Fibroblast of upper back skin (primary cell): ENCODE measurements at regions not wholly inside any gene's neighbourhood (a gene's known extent, or its start where the extent isn't known, plus 50 kb on each side); places are given as distances from the start of the nearest gene placed in this dataset.
"Not testable (repeated sequence)": the region's sequence is repeated elsewhere in the genome, so short reads cannot be mapped to it uniquely, and the experiment has no call there.

Experiments
- DNase-seq: peaks from one replicate; pipeline ENCODE4 v3.0.0-alpha.2; 2013

GRCh38 chr4:124978536-124978935 is 266.0 kb upstream of the ANKRD50 start:
- not testable (repeated sequence) for DNase-seq

DNA sequence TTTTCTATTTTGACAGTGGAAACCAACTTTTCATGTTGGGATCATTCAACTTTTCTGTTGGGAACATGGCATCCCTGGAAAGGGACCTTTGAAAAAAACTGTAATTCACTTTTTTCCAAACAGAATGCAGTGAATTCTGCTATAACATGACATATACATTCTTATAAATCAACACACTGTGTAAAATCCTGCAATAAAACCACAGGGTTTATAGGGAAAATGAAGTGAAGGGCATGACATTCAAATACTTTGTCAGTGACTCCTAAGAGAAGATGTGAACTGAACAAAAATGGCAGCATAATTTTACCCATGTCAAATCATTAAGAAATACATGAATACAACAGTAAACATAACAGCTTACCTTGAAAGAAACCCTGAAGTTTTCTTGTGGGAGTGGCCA is 264.5 kb upstream of the ANKRD50 start:
- DNase-seq: peak; percentile 58

DNA sequence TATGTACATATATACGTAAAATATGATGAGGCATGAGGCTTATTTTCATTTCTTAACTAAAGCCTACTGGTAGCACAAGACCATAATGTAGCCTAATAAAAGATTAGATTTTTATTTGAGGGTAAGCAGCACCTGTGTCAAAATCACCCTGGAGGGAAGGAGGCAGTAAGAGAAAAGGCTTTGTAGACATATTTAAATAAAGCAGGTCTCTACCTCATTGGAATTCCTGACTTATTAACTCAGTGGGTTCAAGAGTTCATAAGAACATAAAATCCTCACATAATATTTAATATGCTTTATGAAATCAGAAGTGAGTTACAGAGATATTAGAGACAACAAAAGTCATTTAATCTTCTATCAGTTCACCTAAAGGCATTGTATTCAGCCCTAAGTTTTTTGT is 261.6 kb upstream of the ANKRD50 start:
- no peak for DNase-seq

GRCh38 chr4:124973716-124974115 is 261.2 kb upstream of the ANKRD50 start:
- DNase-seq: peak; percentile 20

GRCh38 chr4:124970011-124970410 is 257.5 kb upstream of the ANKRD50 start:
- DNase-seq: peak; percentile 81

GRCh38 chr4:124965497-124965891 is 253.0 kb upstream of the ANKRD50 start:
- no peak for DNase-seq

DNA sequence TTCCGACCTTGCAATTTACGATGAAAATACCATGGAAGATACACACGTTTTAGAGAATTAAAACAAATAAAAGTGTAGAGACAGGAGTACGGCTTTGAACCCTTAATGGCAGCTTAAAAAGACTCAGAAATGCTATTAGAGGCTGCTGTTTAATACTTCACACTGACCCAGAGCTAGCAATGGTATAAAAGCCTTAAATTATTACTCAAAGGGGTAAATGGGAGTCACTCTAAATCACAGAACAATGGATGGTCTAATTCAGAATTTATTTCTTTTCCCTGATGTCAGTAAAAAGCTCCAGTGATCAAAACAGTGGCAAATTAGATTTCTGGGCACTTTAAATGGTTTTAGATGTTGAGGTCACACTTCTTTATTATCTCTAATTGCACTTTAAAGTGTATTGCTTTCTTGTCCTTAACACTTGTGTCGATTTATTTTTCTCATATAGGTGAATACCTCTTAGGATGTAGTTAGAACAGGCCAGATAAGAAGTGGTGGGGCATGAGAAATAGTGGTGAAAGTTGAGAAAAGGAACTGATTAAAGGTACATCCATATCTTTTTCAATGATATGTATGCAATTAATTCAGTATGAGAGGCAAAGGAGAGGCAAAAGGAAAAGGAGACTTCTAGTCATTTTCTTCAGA is 252.4 kb upstream of the ANKRD50 start:
- DNase-seq: no peak

GRCh38 chr4:124964251-124964650 is 251.7 kb upstream of the ANKRD50 start:
- no peak for DNase-seq

- no peak for DNase-seq
These were observed 248.7 kb upstream of the ANKRD50 start for GRCh38 chr4:124961138-124961750.

DNA sequence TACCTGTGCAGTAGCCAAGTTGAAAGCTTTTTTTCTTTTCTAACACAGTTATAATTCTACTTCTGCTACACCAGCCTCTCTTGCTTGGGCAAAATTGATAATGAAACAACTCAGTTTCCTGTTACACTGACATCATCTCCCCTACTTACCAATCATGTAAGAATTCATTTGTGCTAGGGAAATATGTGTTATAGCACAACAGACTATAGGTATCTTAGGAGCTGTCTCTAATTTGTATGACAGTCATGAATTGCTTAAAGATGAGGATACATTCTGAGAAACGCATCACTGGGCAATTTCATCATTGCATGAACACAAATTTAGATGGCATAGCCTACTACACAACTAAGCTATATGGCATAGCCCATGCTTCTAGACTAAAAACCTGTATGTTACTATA is 246.3 kb upstream of the ANKRD50 start:
- no peak for DNase-seq

DNA sequence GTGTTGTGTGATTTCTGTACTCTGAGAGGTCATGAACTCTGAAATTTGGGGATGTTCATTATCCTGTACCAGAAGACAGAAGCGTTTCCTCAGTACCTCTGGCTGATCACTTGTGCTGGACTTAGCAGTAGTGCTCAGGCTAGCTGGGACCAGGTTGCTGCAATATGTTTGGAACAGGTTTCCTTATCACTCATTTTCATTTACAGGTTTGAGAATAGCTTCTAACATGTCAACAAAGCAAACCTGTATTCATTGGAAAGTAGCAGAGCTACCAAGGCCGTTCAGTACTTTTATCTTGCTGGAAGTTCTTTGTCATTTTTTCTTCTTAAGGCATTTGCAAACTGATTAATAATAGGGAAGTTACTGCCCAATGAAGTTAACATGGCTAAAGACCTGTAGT is 242.9 kb upstream of the ANKRD50 start:
- no peak for DNase-seq

GRCh38 chr4:124954046-124954445 is 241.5 kb upstream of the ANKRD50 start:
- DNase-seq: no peak

GRCh38 chr4:124953486-124953885 is 241.0 kb upstream of the ANKRD50 start:
- DNase-seq: no peak

- peak; percentile 91 for DNase-seq
These were observed 240.5 kb upstream of the ANKRD50 start for GRCh38 chr4:124953061-124953460.

- DNase-seq: no peak
These were observed 240.1 kb upstream of the ANKRD50 start for GRCh38 chr4:124952601-124953000.

GRCh38 chr4:124948976-124949597 is 236.6 kb upstream of the ANKRD50 start:
- peak; percentile 58 for DNase-seq

DNA sequence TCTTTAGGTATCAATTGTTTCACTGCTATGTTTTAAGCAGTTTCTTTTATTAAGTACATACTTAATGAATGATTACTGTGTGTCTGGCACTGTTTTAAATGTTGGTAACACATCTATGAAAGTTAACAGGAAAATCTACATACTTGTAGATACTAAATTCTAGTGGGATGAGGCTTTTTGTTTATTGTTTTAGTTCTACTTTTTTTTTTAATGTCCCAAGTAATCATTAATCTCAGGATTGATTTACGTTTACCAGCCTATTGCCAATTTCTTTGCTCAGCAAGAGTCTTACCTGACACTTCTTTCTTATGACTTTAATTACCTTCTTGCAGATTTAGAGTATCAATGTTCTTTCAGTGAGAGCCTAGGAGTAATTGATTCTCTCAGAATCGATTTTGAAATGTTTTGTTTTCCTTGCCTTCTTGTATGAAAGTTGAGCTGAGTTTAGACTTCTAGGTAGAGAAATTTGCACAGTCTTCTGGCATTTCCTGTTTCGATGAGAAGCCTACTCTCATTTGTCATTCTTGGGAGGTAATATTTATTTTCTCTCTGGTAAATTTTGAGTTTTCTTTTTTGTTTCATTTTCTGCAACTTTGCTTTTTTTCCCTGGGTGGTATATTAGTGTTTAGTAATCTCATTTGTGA is 235.2 kb upstream of the ANKRD50 start:
- DNase-seq: no peak

DNA sequence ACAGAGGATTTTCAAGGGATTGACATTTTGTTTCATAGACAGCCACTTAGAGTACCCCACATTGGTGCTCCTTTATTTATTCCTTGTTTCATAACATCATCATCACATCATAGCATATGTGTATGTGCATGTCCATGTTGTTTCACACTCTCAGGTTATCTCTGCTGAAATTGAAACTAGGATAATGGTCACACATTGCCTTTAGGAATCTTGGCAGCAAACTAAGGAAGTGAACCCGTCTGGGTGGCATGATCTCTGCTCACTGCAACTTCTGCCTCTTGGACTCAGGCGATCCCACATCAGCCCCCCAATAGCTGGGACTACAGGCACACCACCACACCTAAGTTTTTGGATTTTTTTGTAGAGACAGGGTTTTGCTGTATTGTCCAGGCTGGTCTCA is 234.2 kb upstream of the ANKRD50 start:
- DNase-seq: no peak

- DNase-seq: no peak
These were observed 232.9 kb upstream of the ANKRD50 start for GRCh38 chr4:124945422-124945821.

DNA sequence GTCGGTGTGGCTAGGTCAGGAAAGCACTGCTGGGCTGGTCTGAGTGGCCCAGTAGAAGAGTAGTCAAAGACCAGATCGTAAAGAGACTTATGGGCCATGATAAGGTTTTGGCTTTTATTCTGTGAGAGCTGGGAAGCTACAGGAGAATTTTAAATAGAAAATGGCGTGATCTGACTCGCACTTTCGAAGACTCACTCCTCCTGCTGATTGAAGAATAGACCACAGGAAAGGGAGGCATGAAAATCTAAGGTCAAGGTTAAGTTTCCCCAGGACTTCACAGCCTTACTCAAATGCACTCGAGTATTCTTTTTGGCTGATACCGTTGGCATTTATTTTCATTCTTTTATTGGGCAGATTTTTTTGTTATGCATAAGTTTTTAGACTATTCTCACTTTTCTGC is 231.4 kb upstream of the ANKRD50 start:
- DNase-seq: no peak

DNA sequence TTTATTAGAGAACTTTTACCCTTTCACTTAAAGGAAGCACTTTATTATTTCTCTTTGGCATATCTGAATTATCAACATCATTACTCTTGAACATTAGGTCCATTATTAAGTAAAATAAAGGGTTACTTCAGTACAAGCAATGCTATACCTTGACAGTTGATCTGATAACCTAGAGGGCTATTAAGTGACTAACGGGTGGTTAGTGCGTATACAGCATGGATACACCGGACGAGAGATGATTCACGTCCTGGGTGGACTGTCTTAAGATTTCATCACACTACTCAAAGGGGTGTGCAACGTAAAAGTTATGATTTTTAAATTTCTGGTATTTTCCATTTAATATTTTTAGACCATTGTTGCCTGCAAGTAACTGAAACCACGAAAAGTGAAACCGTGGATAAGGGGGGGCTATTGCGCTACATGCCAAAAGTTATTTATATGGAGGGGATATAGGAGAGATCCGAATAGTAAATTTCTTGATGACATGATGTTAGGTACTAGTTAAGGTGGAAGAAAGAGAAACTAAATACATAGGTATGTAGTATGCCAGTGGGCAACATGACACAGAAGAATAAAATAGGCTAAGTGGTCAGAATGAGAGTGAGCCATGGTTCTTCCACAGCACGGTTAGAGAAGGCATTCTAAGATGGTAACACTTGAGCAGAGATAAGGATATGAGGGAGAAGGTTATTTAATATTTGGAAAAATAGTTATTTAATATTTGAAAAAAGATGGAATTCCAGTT is 230.8 kb upstream of the ANKRD50 start:
- peak; percentile 51 for DNase-seq

DNA sequence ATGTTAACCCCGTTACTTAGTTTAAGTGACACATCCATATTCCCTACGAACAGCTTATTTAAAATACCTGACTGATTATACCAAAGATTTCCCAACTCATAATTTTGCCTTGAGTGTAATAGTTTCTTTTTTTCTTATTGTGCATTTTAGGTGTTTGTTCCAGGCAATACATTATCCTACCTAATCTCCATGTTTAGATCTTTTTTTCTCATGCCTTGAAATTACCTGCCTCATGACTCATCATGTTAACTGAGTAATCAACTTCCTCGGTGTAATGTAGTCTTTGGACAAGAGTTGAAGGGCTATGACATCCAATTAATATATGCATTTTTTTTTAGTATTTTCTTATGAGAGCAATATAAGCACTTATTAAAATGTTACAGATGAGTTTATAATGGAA is 228.7 kb upstream of the ANKRD50 start:
- no peak for DNase-seq

DNA sequence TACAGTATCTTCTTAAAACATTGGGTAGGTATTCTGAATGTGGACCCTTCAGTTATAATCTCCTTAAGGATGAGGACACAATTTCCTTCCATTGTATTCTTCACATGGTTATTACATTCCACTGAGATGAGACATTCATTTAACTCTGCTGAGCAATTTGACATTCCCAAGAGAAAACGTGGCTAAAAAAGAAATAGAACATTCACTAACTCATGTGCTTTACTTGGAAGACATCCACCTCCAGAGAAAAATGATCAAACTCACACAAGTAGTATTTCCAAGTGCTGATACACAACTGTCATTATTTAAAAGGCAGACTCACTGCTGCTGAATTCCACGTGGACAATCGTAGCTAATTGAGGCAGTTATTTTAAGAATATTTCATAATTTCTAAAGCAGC is 227.9 kb upstream of the ANKRD50 start:
- peak; percentile 99 for DNase-seq
